Gastrocnemius medialis (tissue), 4 donors: ENCODE measurements at regions not wholly inside any gene's neighbourhood (a gene's known extent, or its start where the extent isn't known, plus 50 kb on each side); places are given as distances from the start of the nearest gene placed in this dataset.
"Not testable (repeated sequence)": the region's sequence is repeated elsewhere in the genome, so short reads cannot be mapped to it uniquely, and the experiment has no call there.

Source experiments
- CTCF ChIP-seq, 5 experiments: fragments of 450-650 bp in 3 of 5; fragments of 200-600 bp in 2 of 5; sonication (generic) in 2 of 5; IDR thresholded peaks in 4 of 5; conservative IDR thresholded peaks in 1 of 5; 1 replicate in 4 of 5; 2 replicates in 1 of 5; pipeline ENCODE4 v1.5.1; 2016 to 2019; ENCODE audit warnings: antibody characterized with exemption in 5 of 5, mild to moderate bottlenecking in 3 of 5, moderate library complexity in 3 of 5
- POLR2A ChIP-seq, 2 donors: fragments of 450-650 bp; IDR thresholded peaks; one replicate each; pipeline ENCODE4 v1.6.1; 2017; ENCODE audit warnings: antibody characterized with exemption in 2 of 2, mild to moderate bottlenecking in 2 of 2, moderate library complexity in 2 of 2

DNA sequence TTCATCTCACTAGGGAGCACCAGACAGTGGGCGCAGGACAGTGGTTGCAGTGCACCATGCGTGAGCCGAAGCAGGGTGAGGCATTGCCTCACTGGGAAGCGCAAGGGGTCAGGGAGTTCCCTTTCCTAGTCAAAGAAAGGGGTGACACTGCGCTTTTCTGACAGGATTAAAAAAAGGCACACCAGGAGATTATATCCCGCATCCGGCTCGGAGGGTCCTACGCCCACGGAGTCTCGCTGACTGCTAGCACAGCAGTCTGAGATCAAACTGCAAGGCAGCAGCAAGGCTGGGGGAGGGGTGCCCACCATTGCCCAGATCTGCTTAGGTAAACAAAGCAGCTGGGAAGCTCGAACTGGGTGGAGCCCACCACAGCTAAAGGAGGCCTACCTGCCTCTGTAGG, 1416.7 kb upstream of the C9orf72 start:
- TF ChIP-seq CTCF (IDR thresholded peaks at IDR 0.05 in 4 of 5, conservative IDR thresholded peaks at IDR 0.05 in 1 of 5); POLR2A (IDR thresholded peaks at IDR 0.05): not testable (repeated sequence)
